Caco-2 (cell line): ENCODE measurements at regions not wholly inside any gene's neighbourhood (a gene's known extent, or its start where the extent isn't known, plus 50 kb on each side); places are given as distances from the start of the nearest gene placed in this dataset.

ENCODE experiments used
- BruUV-seq: library from RNA; stranded (reverse); fragments of 400-500 nt; replicated peaks from 2 replicates; lab custom pipeline; 2021; lab: Mats Ljungman, UMichigan
- CTCF ChIA-PET: fragments of 300-600 bp; sonication (Branson Sonifier 250); formaldehyde crosslinking; loops from one replicate; lab custom pipeline; 2022; ENCODE audit warnings: antibody characterized with exemption; lab: Charles Lee
- POLR2A ChIA-PET: fragments of 300-600 bp; sonication (Branson Sonifier 250); formaldehyde crosslinking; loops from one replicate; lab custom pipeline; 2022; ENCODE audit warnings: antibody characterized with exemption; lab: Charles Lee
- DNase-seq, 2 experiments: peaks; one replicate each; pipeline versions ENCODE4 v3.0.0 to v3.0.0-alpha.2; 2020 to 2022
- H3K27me3 ChIP-seq: replicated peaks from 2 replicates; pipeline ENCODE4 v1.6.0; 2011; ENCODE audit warnings: low read length; ENCODE audit not compliant: control insufficient read depth, insufficient read depth
- H3K36me3 ChIP-seq: 2 replicates; pipeline ENCODE4 v1.5.1; 2011; ENCODE audit warnings: low read length; ENCODE audit not compliant: control insufficient read depth, insufficient read depth
- H3K4me1 ChIP-seq: fragments of 250-450 bp; sonication (Bioruptor Pico); 2 replicates; pipeline ENCODE4 v1.5.1; 2020; ENCODE audit warnings: mild to moderate bottlenecking
- H3K4me3 ChIP-seq: 2 replicates; pipeline ENCODE4 v1.5.1; 2011; ENCODE audit warnings: low read depth, mild to moderate bottlenecking, control low read depth, low read length
- H3K9me3 ChIP-seq: fragments of 250-450 bp; sonication (Bioruptor Pico); 2 replicates; pipeline ENCODE4 v1.5.1; 2020; ENCODE audit warnings: mild to moderate bottlenecking, moderate library complexity
- H3K27ac Mint-ChIP-seq: one replicate; pipeline ENCODE4 v1.8.0; 2022; ENCODE audit warnings: mixed read lengths; ENCODE audit not compliant: unreplicated experiment
- H3K27me3 Mint-ChIP-seq: one replicate; pipeline ENCODE4 v1.8.0; 2022; ENCODE audit warnings: mixed read lengths; ENCODE audit not compliant: insufficient read depth, unreplicated experiment
- H3K36me3 Mint-ChIP-seq: one replicate; pipeline ENCODE4 v1.8.0; 2022; ENCODE audit warnings: mild to moderate bottlenecking, mixed read lengths; ENCODE audit not compliant: insufficient read depth, unreplicated experiment
- H3K4me1 Mint-ChIP-seq: one replicate; pipeline ENCODE4 v1.8.0; 2022; ENCODE audit warnings: low read depth, mixed read lengths; ENCODE audit not compliant: unreplicated experiment
- H3K4me3 Mint-ChIP-seq: one replicate; pipeline ENCODE4 v1.8.0; 2022; ENCODE audit warnings: mild to moderate bottlenecking, moderate library complexity, mixed read lengths; ENCODE audit not compliant: unreplicated experiment
- H3K9me3 Mint-ChIP-seq: one replicate; pipeline ENCODE4 v1.8.0; 2022; ENCODE audit warnings: mixed read lengths; ENCODE audit not compliant: unreplicated experiment
- CTCF ChIP-seq, 2 experiments: fragments of 200-600 bp in 1 of 2; IDR thresholded peaks; 1 replicate in 1 of 2; 2 replicates in 1 of 2; pipeline versions ENCODE4 v1.5.1 to v1.8.0; 2011 to 2022; ENCODE audit warnings: antibody characterized with exemption in 1 of 2, control low read depth in 1 of 2, inconsistent platforms in 1 of 2, low read depth in 1 of 2, low read length in 1 of 2, mild to moderate bottlenecking in 1 of 2, moderate library complexity in 1 of 2; ENCODE audit not compliant: insufficient read depth in 1 of 2, severe bottlenecking in 1 of 2, unreplicated experiment in 1 of 2
- intact Hi-C: fragments of 100-400 bp; cut with micrococcal nuclease; formaldehyde crosslinking; loops from one replicate; pipeline ENCODE4 v1.10.0; 2022; ENCODE audit not compliant: unreplicated experiment

GRCh38 chr16:73998707-73999106, 297.9 kb upstream of the PSMD7 start:
- ChIA-PET CTCF (no interaction called here), POLR2A (no interaction called here)
- peaks cover 11% of the 10 kb centered on the region for H3K27me3 Mint-ChIP-seq
- no peak overlapping the region for H3K27ac Mint-ChIP-seq
- Histone ChIP-seq H3K4me1 (no peaks in the 10 kb centered on the region), H3K9me3 (no peaks in the 10 kb centered on the region), H3K36me3 (no peaks in the 10 kb centered on the region), H3K4me3 (no peak overlapping the region), H3K27me3 (no peaks in the 10 kb centered on the region)
- H3K9me3 Mint-ChIP-seq = peaks cover 10% of the 10 kb centered on the region
- TF ChIP-seq CTCF (IDR thresholded peaks at IDR 0.05; ENCODE audit: insufficient read depth in 1 of 2, low read depth in 1 of 2, low read length in 1 of 2, severe bottlenecking in 1 of 2, unreplicated experiment in 1 of 2) = no peak
- no peaks in the 10 kb centered on the region for H3K36me3 Mint-ChIP-seq
- intact Hi-C loops = no loop called here
- no peaks in the 10 kb centered on the region for H3K4me1 Mint-ChIP-seq
- DNase-seq = no peak
- no peak overlapping the region for H3K4me3 Mint-ChIP-seq
- BruUV-seq = no TSS peak

- peaks cover 10% of the 10 kb centered on the region for H3K9me3 Mint-ChIP-seq
- POLR2A ChIA-PET = no interaction called here
- no peaks in the 10 kb centered on the region for H3K27me3 ChIP-seq
- H3K36me3 Mint-ChIP-seq = no peaks in the 10 kb centered on the region
- no peaks in the 10 kb centered on the region for H3K4me1 Mint-ChIP-seq
- H3K27me3 Mint-ChIP-seq = peaks cover 11% of the 10 kb centered on the region
- no peaks in the 10 kb centered on the region for H3K4me1 ChIP-seq
- intact Hi-C loops = no loop called here
- no peaks in the 10 kb centered on the region for H3K9me3 ChIP-seq
- CTCF ChIA-PET = no interaction called here
- no peaks in the 10 kb centered on the region for H3K36me3 ChIP-seq
- H3K4me3 ChIP-seq = no peak overlapping the region
- no peak for TF ChIP-seq CTCF (IDR thresholded peaks at IDR 0.05; ENCODE audit: insufficient read depth in 1 of 2, low read depth in 1 of 2, low read length in 1 of 2, severe bottlenecking in 1 of 2, unreplicated experiment in 1 of 2)
- DNase-seq = no peak
- BruUV-seq = no TSS peak
- no peak overlapping the region for H3K27ac Mint-ChIP-seq
- no peak overlapping the region for H3K4me3 Mint-ChIP-seq
Measured at GRCh38 chr16:73997971-73998370, 298.6 kb upstream of the PSMD7 start.

GRCh38 chr16:73997340-73997711, 299.3 kb upstream of the PSMD7 start:
- no peaks in the 10 kb centered on the region for H3K4me1 Mint-ChIP-seq
- H3K4me3 Mint-ChIP-seq = no peak overlapping the region
- intact Hi-C loops = no loop called here
- H3K27me3 Mint-ChIP-seq = peaks cover 11% of the 10 kb centered on the region
- DNase-seq = no peak
- Histone ChIP-seq H3K27me3 (no peaks in the 10 kb centered on the region), H3K36me3 (no peaks in the 10 kb centered on the region), H3K4me1 (no peaks in the 10 kb centered on the region), H3K4me3 (no peak overlapping the region), H3K9me3 (no peaks in the 10 kb centered on the region)
- TF ChIP-seq CTCF (IDR thresholded peaks at IDR 0.05; ENCODE audit: insufficient read depth in 1 of 2, low read depth in 1 of 2, low read length in 1 of 2, severe bottlenecking in 1 of 2, unreplicated experiment in 1 of 2) = no peak
- no TSS peak for BruUV-seq
- no peak overlapping the region for H3K27ac Mint-ChIP-seq
- H3K9me3 Mint-ChIP-seq = peaks cover 10% of the 10 kb centered on the region
- ChIA-PET POLR2A (no interaction called here), CTCF (no interaction called here)
- H3K36me3 Mint-ChIP-seq = no peaks in the 10 kb centered on the region
